PC-3 (cell line): ENCODE measurements at regions not wholly inside any gene's neighbourhood (a gene's known extent, or its start where the extent isn't known, plus 50 kb on each side); places are given as distances from the start of the nearest gene placed in this dataset.

Experiments used
- ATAC-seq: fragments of 200-7000 bp; cut with Tn5 transposase; 2 replicates; pipeline ENCODE4 v1.9.1; 2020; ENCODE audit warnings: mild to moderate bottlenecking, moderate library complexity
- BruUV-seq: library from RNA; stranded (reverse); fragments of 400-500 nt; replicated peaks from 2 replicates; lab custom pipeline; 2021; lab: Mats Ljungman, UMichigan
- CTCF ChIA-PET: fragments of 300-600 bp; sonication (Branson Sonifier 250); formaldehyde crosslinking; loops from one replicate; lab custom pipeline; 2022; ENCODE audit warnings: antibody characterized with exemption; lab: Charles Lee
- POLR2A ChIA-PET: fragments of 300-600 bp; sonication (Branson Sonifier 250); formaldehyde crosslinking; loops from one replicate; lab custom pipeline; 2022; ENCODE audit warnings: antibody characterized with exemption; ENCODE audit not compliant: unreplicated experiment; lab: Charles Lee
- DNase-seq: peaks from one replicate; pipeline ENCODE4 v3.0.0-alpha.2; 2015
- H2AFZ ChIP-seq: fragments of 300-600 bp; sonication (generic); 2 replicates; pipeline ENCODE4 v1.6.0; 2016; ENCODE audit warnings: antibody characterized with exemption, low read length
- H3F3A ChIP-seq: fragments of 300-600 bp; sonication (generic); one replicate; pipeline ENCODE4 v1.6.0; 2017; ENCODE audit warnings: antibody characterized with exemption, low read length, control low read depth, mild to moderate bottlenecking; ENCODE audit not compliant: unreplicated experiment
- H3K27ac ChIP-seq: fragments of 300-600 bp; sonication (generic); 2 replicates; pipeline ENCODE4 v1.5.1; 2016; ENCODE audit warnings: mild to moderate bottlenecking, low read length
- H3K27me3 ChIP-seq: fragments of 300-600 bp; sonication (generic); 2 replicates; pipeline ENCODE4 v1.6.1; 2016; ENCODE audit warnings: low read length, mixed read lengths
- H3K36me3 ChIP-seq: fragments of 300-600 bp; sonication (generic); 2 replicates; pipeline ENCODE4 v1.6.1; 2016; ENCODE audit warnings: low read depth, mixed run types, low read length, mixed read lengths
- H3K4me1 ChIP-seq: fragments of 300-600 bp; sonication (generic); 2 replicates; pipeline ENCODE4 v1.5.1; 2016; ENCODE audit warnings: low read length; ENCODE audit not compliant: insufficient read depth
- H3K4me2 ChIP-seq: fragments of 300-600 bp; sonication (generic); 2 replicates; pipeline ENCODE4 v1.6.0; 2016; ENCODE audit warnings: low read length
- H3K4me3 ChIP-seq: fragments of 300-600 bp; sonication (generic); 2 replicates; pipeline ENCODE4 v1.5.1; 2016; ENCODE audit warnings: mild to moderate bottlenecking, low read length, mixed read lengths
- H3K79me2 ChIP-seq: fragments of 300-600 bp; sonication (generic); 2 replicates; pipeline ENCODE4 v1.6.1; 2017; ENCODE audit warnings: low read length, mixed read lengths
- H3K9ac ChIP-seq: fragments of 300-600 bp; sonication (generic); 2 replicates; pipeline ENCODE4 v1.6.0; 2016; ENCODE audit warnings: mild to moderate bottlenecking, low read length
- H3K9me2 ChIP-seq: fragments of 300-600 bp; sonication (generic); replicated peaks from 2 replicates; pipeline ENCODE4 v1.6.1; 2016; ENCODE audit warnings: mixed run types, low read length, mixed read lengths
- H3K9me3 ChIP-seq: fragments of 300-600 bp; sonication (generic); 2 replicates; pipeline ENCODE4 v1.6.1; 2016; ENCODE audit warnings: low read length, mixed read lengths
- H4K20me1 ChIP-seq: fragments of 300-600 bp; sonication (generic); 2 replicates; pipeline ENCODE4 v1.6.1; 2016; ENCODE audit warnings: low read length, mixed read lengths
- EZH2 ChIP-seq: fragments of 300-600 bp; sonication (generic); IDR thresholded peaks from one replicate; pipeline ENCODE4 v1.6.1; 2017; ENCODE audit warnings: antibody characterized with exemption, mild to moderate bottlenecking, low read length; ENCODE audit not compliant: unreplicated experiment
- EZH2phosphoT487 ChIP-seq: fragments of 300-600 bp; sonication (generic); IDR thresholded peaks from 2 replicates; pipeline ENCODE4 v1.6.1; 2018; ENCODE audit warnings: mild to moderate bottlenecking, antibody characterized with exemption, low read length, borderline replicate concordance
- intact Hi-C: fragments of 100-400 bp; cut with micrococcal nuclease; formaldehyde crosslinking; loops from 2 replicates; pipeline ENCODE4 v1.9.0; 2023
- TF ChIP-seq, protein P1 (sequence below): fragments of 300-600 bp; sonication (generic); conservative IDR thresholded peaks from 2 replicates; pipeline ENCODE4 v1.5.1; 2017; ENCODE audit warnings: antibody characterized with exemption, low read depth, mild to moderate bottlenecking, low read length

DNA sequence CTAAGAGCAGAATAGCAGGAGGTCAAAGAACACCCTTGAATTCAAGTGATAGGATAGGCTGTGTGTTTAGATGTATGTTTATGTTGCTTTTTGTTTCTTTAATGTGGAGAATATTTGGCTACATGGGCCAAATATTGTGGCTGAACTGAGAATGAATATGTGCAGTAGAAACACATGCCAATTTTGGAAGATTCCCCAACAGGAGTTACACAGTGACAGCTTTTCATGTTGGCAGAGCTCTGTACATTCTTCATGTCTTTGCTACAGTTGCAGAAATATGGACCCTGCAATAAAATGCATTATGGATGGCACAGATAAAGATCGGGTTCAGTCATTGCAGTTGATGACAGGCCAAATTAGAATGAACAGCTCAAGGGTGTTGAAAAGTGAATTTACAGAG is 82.8 kb upstream of the SLC4A4 start:
- TF ChIP-seq EZH2 = no peak
- TF ChIP-seq, protein P1, sequence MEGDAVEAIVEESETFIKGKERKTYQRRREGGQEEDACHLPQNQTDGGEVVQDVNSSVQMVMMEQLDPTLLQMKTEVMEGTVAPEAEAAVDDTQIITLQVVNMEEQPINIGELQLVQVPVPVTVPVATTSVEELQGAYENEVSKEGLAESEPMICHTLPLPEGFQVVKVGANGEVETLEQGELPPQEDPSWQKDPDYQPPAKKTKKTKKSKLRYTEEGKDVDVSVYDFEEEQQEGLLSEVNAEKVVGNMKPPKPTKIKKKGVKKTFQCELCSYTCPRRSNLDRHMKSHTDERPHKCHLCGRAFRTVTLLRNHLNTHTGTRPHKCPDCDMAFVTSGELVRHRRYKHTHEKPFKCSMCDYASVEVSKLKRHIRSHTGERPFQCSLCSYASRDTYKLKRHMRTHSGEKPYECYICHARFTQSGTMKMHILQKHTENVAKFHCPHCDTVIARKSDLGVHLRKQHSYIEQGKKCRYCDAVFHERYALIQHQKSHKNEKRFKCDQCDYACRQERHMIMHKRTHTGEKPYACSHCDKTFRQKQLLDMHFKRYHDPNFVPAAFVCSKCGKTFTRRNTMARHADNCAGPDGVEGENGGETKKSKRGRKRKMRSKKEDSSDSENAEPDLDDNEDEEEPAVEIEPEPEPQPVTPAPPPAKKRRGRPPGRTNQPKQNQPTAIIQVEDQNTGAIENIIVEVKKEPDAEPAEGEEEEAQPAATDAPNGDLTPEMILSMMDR = no peak
- no peak for TF ChIP-seq EZH2phosphoT487
- no peaks in the 10 kb centered on the region for H3K9me3 ChIP-seq
- no peaks in the 10 kb centered on the region for H3K79me2 ChIP-seq
- H3K4me2 ChIP-seq = no peak overlapping the region
- no peak overlapping the region for H3K4me3 ChIP-seq
- H3K9me2 ChIP-seq = no peaks in the 10 kb centered on the region
- H3K9ac ChIP-seq = no peak overlapping the region
- no peaks in the 10 kb centered on the region for H3K27me3 ChIP-seq
- ATAC-seq (no peak), DNase-seq (no peak)
- intact Hi-C loops = no loop called here
- no peak overlapping the region for H2AFZ ChIP-seq
- no TSS peak for BruUV-seq
- ChIA-PET POLR2A (no interaction called here), CTCF (no interaction called here)
- H4K20me1 ChIP-seq = no peaks in the 10 kb centered on the region
- no peak overlapping the region for H3K27ac ChIP-seq
- H3K4me1 ChIP-seq = no peaks in the 10 kb centered on the region
- H3K36me3 ChIP-seq = no peaks in the 10 kb centered on the region
- H3F3A ChIP-seq = no peaks in the 10 kb centered on the region

DNA sequence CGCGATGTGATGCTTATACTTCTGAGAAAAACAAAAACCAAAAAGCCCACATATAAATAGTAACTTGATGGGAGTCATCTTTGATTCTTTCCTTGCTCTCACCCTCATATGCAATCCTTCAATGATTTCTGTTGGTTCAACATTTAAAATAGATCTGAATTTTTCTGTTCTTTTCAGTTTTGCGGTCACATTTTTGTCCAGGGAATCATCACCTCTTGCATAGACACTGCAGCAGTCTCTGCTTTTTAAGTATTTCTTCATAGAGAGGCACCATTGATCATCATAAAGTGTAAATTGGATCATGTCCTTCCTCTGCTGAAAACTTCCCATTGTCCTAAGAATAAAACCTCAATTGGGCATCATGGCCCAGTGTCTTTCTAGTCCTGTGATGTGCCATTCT is 81.1 kb upstream of the SLC4A4 start:
- Histone ChIP-seq H4K20me1 (no peaks in the 10 kb centered on the region), H3F3A (no peaks in the 10 kb centered on the region), H3K79me2 (no peaks in the 10 kb centered on the region), H3K27me3 (no peaks in the 10 kb centered on the region), H2AFZ (no peak overlapping the region), H3K9me2 (no peaks in the 10 kb centered on the region), H3K9me3 (no peaks in the 10 kb centered on the region), H3K36me3 (no peaks in the 10 kb centered on the region), H3K9ac (no peak overlapping the region), H3K4me2 (no peak overlapping the region), H3K4me3 (no peak overlapping the region), H3K4me1 (no peaks in the 10 kb centered on the region), H3K27ac (no peak overlapping the region)
- CTCF ChIA-PET = no interaction called here
- no peak for ATAC-seq
- DNase-seq = no peak
- BruUV-seq = no TSS peak
- intact Hi-C loops = no loop called here
- POLR2A ChIA-PET = no interaction called here
- no peak for TF ChIP-seq EZH2
- TF ChIP-seq EZH2phosphoT487 = no peak
- TF ChIP-seq, protein P1 = no peak

DNA sequence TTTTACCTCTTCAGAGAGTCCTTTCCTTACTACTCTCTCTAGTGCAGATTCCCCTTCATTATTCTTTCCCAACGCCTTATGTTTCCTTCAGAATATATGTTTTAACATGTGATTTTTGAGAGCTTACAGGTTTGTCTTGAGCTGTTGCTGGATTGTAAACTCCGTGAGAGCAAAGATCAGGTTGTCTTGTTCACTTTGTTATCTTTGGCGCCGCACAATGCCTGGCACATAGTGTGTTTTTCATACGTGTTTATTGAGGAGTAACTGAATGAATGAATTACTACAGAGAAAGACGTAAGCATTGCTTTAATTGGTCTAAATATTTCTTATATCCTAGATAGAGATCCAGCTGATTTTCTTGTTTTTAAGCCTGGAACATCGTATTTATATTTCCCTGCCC is 80.5 kb upstream of the SLC4A4 start:
- no TSS peak for BruUV-seq
- Histone ChIP-seq H3K27me3 (no peaks in the 10 kb centered on the region), H4K20me1 (no peaks in the 10 kb centered on the region), H3K4me2 (no peak overlapping the region), H3K27ac (no peak overlapping the region), H3K9ac (no peak overlapping the region), H3K4me1 (no peaks in the 10 kb centered on the region), H3K4me3 (no peak overlapping the region), H3K36me3 (no peaks in the 10 kb centered on the region), H3K9me3 (no peaks in the 10 kb centered on the region), H3K79me2 (no peaks in the 10 kb centered on the region), H3F3A (no peaks in the 10 kb centered on the region), H2AFZ (no peak overlapping the region), H3K9me2 (no peaks in the 10 kb centered on the region)
- TF ChIP-seq, protein P1 = no peak
- TF ChIP-seq EZH2phosphoT487 (no peak), EZH2 (no peak)
- ChIA-PET POLR2A (interaction anchor here (0.6 kb wide), 1 partner anchor 19 kb away, joined by 4 read pairs; no protein-coding TSS in a partner anchor), CTCF (no interaction called here)
- intact Hi-C loops = no loop called here
- DNase-seq = no peak
- no peak for ATAC-seq
